ENCODE measurements at regions not wholly inside any gene's neighbourhood (a gene's known extent, or its start where the extent isn't known, plus 50 kb on each side); places are given as distances from the start of the nearest gene placed in this dataset.

GRCh38 chr13:76677043-76677442 lies 209.2 kb downstream of the KCTD12 start:
- no peaks in the 10 kb centered on the region for H3K9me1 ChIP-seq (ENCODE audit: control insufficient read depth, extremely low read depth, insufficient read depth, low read length)
- H3K9ac ChIP-seq (ENCODE audit: control insufficient read depth, extremely low read depth, insufficient read depth, low read length) = no peak overlapping the region
- H3K79me2 ChIP-seq (ENCODE audit: control insufficient read depth, insufficient read depth, low read length) = no peaks in the 10 kb centered on the region
- H3K4me3 ChIP-seq (ENCODE audit: control insufficient read depth in 2 of 3, extremely low read depth in 1 of 3, insufficient read depth in 2 of 3, low read depth in 1 of 3, low read length in 3 of 3) = no peak overlapping the region
- H3K9me3 ChIP-seq (ENCODE audit: control insufficient read depth, low read depth, low read length) = no peaks in the 10 kb centered on the region
- no peaks in the 10 kb centered on the region for H3K27me3 ChIP-seq (ENCODE audit: control insufficient read depth, extremely low read depth, insufficient read depth, low read length)
- H3K4me2 ChIP-seq (ENCODE audit: control insufficient read depth, extremely low read depth, insufficient read depth, low read depth, low read length) = no peak overlapping the region
- no peak for TF ChIP-seq EZH2 (IDR thresholded peaks at IDR 0.05; ENCODE audit: low read length)
- TF ChIP-seq, protein P1, sequence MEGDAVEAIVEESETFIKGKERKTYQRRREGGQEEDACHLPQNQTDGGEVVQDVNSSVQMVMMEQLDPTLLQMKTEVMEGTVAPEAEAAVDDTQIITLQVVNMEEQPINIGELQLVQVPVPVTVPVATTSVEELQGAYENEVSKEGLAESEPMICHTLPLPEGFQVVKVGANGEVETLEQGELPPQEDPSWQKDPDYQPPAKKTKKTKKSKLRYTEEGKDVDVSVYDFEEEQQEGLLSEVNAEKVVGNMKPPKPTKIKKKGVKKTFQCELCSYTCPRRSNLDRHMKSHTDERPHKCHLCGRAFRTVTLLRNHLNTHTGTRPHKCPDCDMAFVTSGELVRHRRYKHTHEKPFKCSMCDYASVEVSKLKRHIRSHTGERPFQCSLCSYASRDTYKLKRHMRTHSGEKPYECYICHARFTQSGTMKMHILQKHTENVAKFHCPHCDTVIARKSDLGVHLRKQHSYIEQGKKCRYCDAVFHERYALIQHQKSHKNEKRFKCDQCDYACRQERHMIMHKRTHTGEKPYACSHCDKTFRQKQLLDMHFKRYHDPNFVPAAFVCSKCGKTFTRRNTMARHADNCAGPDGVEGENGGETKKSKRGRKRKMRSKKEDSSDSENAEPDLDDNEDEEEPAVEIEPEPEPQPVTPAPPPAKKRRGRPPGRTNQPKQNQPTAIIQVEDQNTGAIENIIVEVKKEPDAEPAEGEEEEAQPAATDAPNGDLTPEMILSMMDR (optimal IDR thresholded peaks at IDR 0.05 in 1 of 3, IDR thresholded peaks at IDR 0.05 in 1 of 3, conservative IDR thresholded peaks at IDR 0.05 in 1 of 3; ENCODE audit: extremely low read depth in 1 of 3, insufficient read depth in 2 of 3, low read length in 3 of 3) = no peak
- no peak overlapping the region for H3K27ac ChIP-seq (ENCODE audit: control insufficient read depth, insufficient read depth, low read length)
- no peak for FAIRE-seq
- dilution Hi-C loops (cut with MboI; ENCODE audit: extremely low pct_ligation_motif_present, low sequenced_read_pairs) = no loop called here
- no peaks in the 10 kb centered on the region for H3K36me3 ChIP-seq (ENCODE audit: control insufficient read depth in 2 of 2, extremely low read depth in 1 of 2, insufficient read depth in 2 of 2, low read length in 2 of 2)
- H3K4me1 ChIP-seq (ENCODE audit: control insufficient read depth, extremely low read depth, insufficient read depth, low read length) = peaks cover 4% of the 10 kb centered on the region
- DNase-seq (ENCODE audit: low read depth, low spot score) = no peak
- no peak overlapping the region for H2AFZ ChIP-seq (ENCODE audit: control insufficient read depth, low read length)
- H4K20me1 ChIP-seq (ENCODE audit: control insufficient read depth, extremely low read depth, insufficient read depth, low read length) = no peaks in the 10 kb centered on the region

DNA sequence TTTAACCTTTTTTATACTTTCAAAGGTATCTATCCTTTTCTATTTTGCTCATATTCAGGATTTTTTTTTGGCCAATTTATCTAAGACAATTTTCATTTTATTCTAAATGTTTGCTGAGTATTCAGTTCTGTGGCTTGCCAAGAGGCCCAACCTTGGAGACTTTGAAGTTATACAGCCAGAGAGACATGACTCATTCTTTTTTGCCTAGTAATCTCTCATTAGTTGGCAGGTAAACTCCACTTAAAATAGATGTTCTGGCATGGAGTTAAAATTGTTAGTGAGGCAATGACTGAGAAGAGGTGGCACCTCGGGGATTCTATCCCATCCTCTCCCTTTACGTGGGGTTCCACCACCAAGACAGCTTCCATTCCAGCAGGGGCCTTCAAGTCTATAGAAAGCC lies 213.8 kb downstream of the KCTD12 start:
- no peaks in the 10 kb centered on the region for H3K9me1 ChIP-seq (ENCODE audit: control insufficient read depth, extremely low read depth, insufficient read depth, low read length)
- dilution Hi-C loops (cut with MboI; ENCODE audit: extremely low pct_ligation_motif_present, low sequenced_read_pairs) = no loop called here
- DNase-seq (ENCODE audit: low read depth, low spot score) = no peak
- H3K27me3 ChIP-seq (ENCODE audit: control insufficient read depth, extremely low read depth, insufficient read depth, low read length) = no peaks in the 10 kb centered on the region
- no peaks in the 10 kb centered on the region for H3K9me3 ChIP-seq (ENCODE audit: control insufficient read depth, low read depth, low read length)
- no peak overlapping the region for H3K4me3 ChIP-seq (ENCODE audit: control insufficient read depth in 2 of 3, extremely low read depth in 1 of 3, insufficient read depth in 2 of 3, low read depth in 1 of 3, low read length in 3 of 3)
- no peak overlapping the region for H3K4me2 ChIP-seq (ENCODE audit: control insufficient read depth, extremely low read depth, insufficient read depth, low read depth, low read length)
- H3K36me3 ChIP-seq (ENCODE audit: control insufficient read depth in 2 of 2, extremely low read depth in 1 of 2, insufficient read depth in 2 of 2, low read length in 2 of 2) = no peaks in the 10 kb centered on the region
- TF ChIP-seq EZH2 (IDR thresholded peaks at IDR 0.05; ENCODE audit: low read length) = no peak
- TF ChIP-seq, protein P1 (optimal IDR thresholded peaks at IDR 0.05 in 1 of 3, IDR thresholded peaks at IDR 0.05 in 1 of 3, conservative IDR thresholded peaks at IDR 0.05 in 1 of 3; ENCODE audit: extremely low read depth in 1 of 3, insufficient read depth in 2 of 3, low read length in 3 of 3) = no peak
- peaks cover 4% of the 10 kb centered on the region for H3K4me1 ChIP-seq (ENCODE audit: control insufficient read depth, extremely low read depth, insufficient read depth, low read length)
- no peak overlapping the region for H3K9ac ChIP-seq (ENCODE audit: control insufficient read depth, extremely low read depth, insufficient read depth, low read length)
- no peak overlapping the region for H2AFZ ChIP-seq (ENCODE audit: control insufficient read depth, low read length)
- no peaks in the 10 kb centered on the region for H4K20me1 ChIP-seq (ENCODE audit: control insufficient read depth, extremely low read depth, insufficient read depth, low read length)
- no peaks in the 10 kb centered on the region for H3K79me2 ChIP-seq (ENCODE audit: control insufficient read depth, insufficient read depth, low read length)
- no peak overlapping the region for H3K27ac ChIP-seq (ENCODE audit: control insufficient read depth, insufficient read depth, low read length)
- FAIRE-seq = no peak
